Progenitor cell of endocrine pancreas (in vitro differentiated cells): ENCODE measurements at regions not wholly inside any gene's neighbourhood (a gene's known extent, or its start where the extent isn't known, plus 50 kb on each side); places are given as distances from the start of the nearest gene placed in this dataset.

Experiments
- DNase-seq: peaks from one replicate; pipeline ENCODE4 v3.0.0; 2021; ENCODE audit warnings: low spot score; ENCODE audit not compliant: unreplicated experiment
- H3K27ac Mint-ChIP-seq: 2 replicates; pipeline ENCODE4 v1.8.0; 2021; ENCODE audit warnings: mild to moderate bottlenecking, moderate library complexity, mixed read lengths
- H3K27me3 Mint-ChIP-seq: 2 replicates; pipeline ENCODE4 v1.8.0; 2021; ENCODE audit warnings: mixed read lengths
- H3K36me3 Mint-ChIP-seq: 2 replicates; pipeline ENCODE4 v1.8.0; 2022; ENCODE audit warnings: mixed read lengths; ENCODE audit not compliant: insufficient read depth
- H3K4me1 Mint-ChIP-seq: 2 replicates; pipeline ENCODE4 v1.8.0; 2021; ENCODE audit warnings: low read depth, mixed read lengths
- H3K4me3 Mint-ChIP-seq: 2 replicates; pipeline ENCODE4 v1.8.0; 2021; ENCODE audit warnings: low read depth, mild to moderate bottlenecking, moderate library complexity, mixed read lengths
- H3K9me3 Mint-ChIP-seq: 2 replicates; pipeline ENCODE4 v1.8.0; 2021; ENCODE audit warnings: low read depth, mixed read lengths
- CTCF ChIP-seq: fragments of 200-600 bp; sonication (generic); IDR thresholded peaks from one replicate; pipeline ENCODE4 v1.5.0; 2021; ENCODE audit warnings: antibody characterized with exemption, mild to moderate bottlenecking; ENCODE audit not compliant: unreplicated experiment

GRCh38 chr2:105569606-105570005 is 170.8 kb upstream of the FHL2 start:
- Mint-ChIP-seq H3K9me3 (no peaks in the 10 kb centered on the region), H3K4me3 (no peak overlapping the region), H3K27ac (no peak overlapping the region), H3K36me3 (no peaks in the 10 kb centered on the region), H3K4me1 (peaks cover 5% of the 10 kb centered on the region), H3K27me3 (peaks cover 30% of the 10 kb centered on the region)
- no peak for DNase-seq
- TF ChIP-seq CTCF = no peak

GRCh38 chr2:105567996-105568494 is 169.2 kb upstream of the FHL2 start:
- no peak for DNase-seq
- TF ChIP-seq CTCF = no peak
- Mint-ChIP-seq H3K4me1 (peaks cover 5% of the 10 kb centered on the region), H3K4me3 (no peak overlapping the region), H3K9me3 (no peaks in the 10 kb centered on the region), H3K27ac (no peak overlapping the region), H3K36me3 (no peaks in the 10 kb centered on the region), H3K27me3 (peaks cover 28% of the 10 kb centered on the region)

GRCh38 chr2:105563000-105563719 is 164.3 kb upstream of the FHL2 start:
- Mint-ChIP-seq H3K4me1 (peaks cover 5% of the 10 kb centered on the region), H3K4me3 (no peak overlapping the region), H3K27ac (no peak overlapping the region), H3K36me3 (no peaks in the 10 kb centered on the region), H3K9me3 (no peaks in the 10 kb centered on the region), H3K27me3 (peaks cover 21% of the 10 kb centered on the region)
- no peak for TF ChIP-seq CTCF
- DNase-seq = no peak

- Mint-ChIP-seq H3K4me1 (peaks cover 2% of the 10 kb centered on the region), H3K9me3 (no peaks in the 10 kb centered on the region), H3K36me3 (no peaks in the 10 kb centered on the region), H3K27ac (no peak overlapping the region), H3K4me3 (no peak overlapping the region), H3K27me3 (peaks cover 27% of the 10 kb centered on the region)
- no peak for DNase-seq
- TF ChIP-seq CTCF = no peak
Measured at GRCh38 chr2:105561401-105561800, 162.6 kb upstream of the FHL2 start.

- Mint-ChIP-seq H3K4me1 (peaks cover 2% of the 10 kb centered on the region), H3K27me3 (peaks cover 27% of the 10 kb centered on the region), H3K9me3 (no peaks in the 10 kb centered on the region), H3K36me3 (no peaks in the 10 kb centered on the region), H3K4me3 (no peak overlapping the region), H3K27ac (no peak overlapping the region)
- TF ChIP-seq CTCF = no peak
- DNase-seq = no peak
Measured at GRCh38 chr2:105560157-105560556, 161.3 kb upstream of the FHL2 start.
